K562 (cell line): ENCODE measurements at regions not wholly inside any gene's neighbourhood (a gene's known extent, or its start where the extent isn't known, plus 50 kb on each side); places are given as distances from the start of the nearest gene placed in this dataset.

Experiments used
- ATAC-seq: fragments of 200-7000 bp; cut with Tn5 transposase; 3 replicates; pipeline ENCODE4 v1.9.1; 2020; ENCODE audit warnings: moderate library complexity
- BruUV-seq: library from RNA; stranded (reverse); fragments of 400-500 nt; replicated peaks from 2 replicates; lab custom pipeline; 2021; lab: Mats Ljungman, UMichigan
- CTCF ChIA-PET: fragments of 300-600 bp; formaldehyde crosslinking; extraction: SDS; loops from one replicate; lab custom pipeline; 2021; ENCODE audit warnings: low intra/inter-chr PET ratio; lab: Yijun Ruan, JAX
- POLR2A ChIA-PET: fragments of 300-600, 350-650 bp; sonication (Branson Sonifier 250); formaldehyde crosslinking; extraction: SDS; loops from one replicate; lab custom pipeline; 2021; ENCODE audit warnings: antibody characterized with exemption, inconsistent platforms; lab: Yijun Ruan, JAX
- DNase-seq, 4 experiments: peaks; one replicate each; pipeline versions ENCODE4 v3.0.0 to v3.0.0-alpha.2; 2011 to 2018; ENCODE audit warnings: low spot score in 3 of 4, mixed read lengths in 3 of 4; ENCODE audit errors: extremely low read depth in 1 of 4
- FAIRE-seq: peaks from 2 replicates; lab custom pipeline; 2011; peaks lifted over from hg19 to GRCh38; lab: Jason Lieb, UNC
- H2AFZ ChIP-seq: 2 replicates; pipeline ENCODE4 v1.6.0; 2011; ENCODE audit warnings: low read depth, low read length, control low read depth, inconsistent platforms
- H3K27ac ChIP-seq: fragments of 200-600 bp; 3 replicates; pipeline ENCODE4 v1.8.0; 2011; ENCODE audit warnings: low read depth, mild to moderate bottlenecking, control low read depth, inconsistent platforms, low read length, moderate library complexity, mixed read lengths; ENCODE audit errors: extremely low read depth
- H3K27me3 ChIP-seq, 2 experiments: fragments of 300-600 bp in 1 of 2; 2 replicates in 1 of 2; 3 replicates in 1 of 2; pipeline versions ENCODE4 v1.6.0 to v1.8.0; 2011; ENCODE audit warnings: inconsistent platforms in 2 of 2, low read length in 2 of 2, mild to moderate bottlenecking in 1 of 2, mixed read lengths in 1 of 2, moderate library complexity in 1 of 2; ENCODE audit not compliant: control insufficient read depth in 2 of 2, insufficient read depth in 2 of 2
- H3K36me3 ChIP-seq: fragments of 300-600 bp; 3 replicates; pipeline ENCODE4 v1.8.0; 2011; ENCODE audit warnings: mild to moderate bottlenecking, low read length, inconsistent platforms; ENCODE audit not compliant: control insufficient read depth, insufficient read depth
- H3K4me1 ChIP-seq, 2 experiments: fragments of 200-600 bp in 1 of 2; replicated peaks in 1 of 2; 2 replicates in 1 of 2; 3 replicates in 1 of 2; pipeline versions ENCODE4 v1.5.1 to v1.8.0; 2011; ENCODE audit warnings: inconsistent platforms in 2 of 2, low read length in 2 of 2, mild to moderate bottlenecking in 1 of 2, mixed read lengths in 1 of 2, moderate library complexity in 1 of 2; ENCODE audit not compliant: control insufficient read depth in 2 of 2, insufficient read depth in 2 of 2
- H3K4me2 ChIP-seq: 2 replicates; pipeline ENCODE4 v1.6.1; 2011; ENCODE audit warnings: low read length, control low read depth, inconsistent platforms, mixed read lengths; ENCODE audit not compliant: insufficient read depth
- H3K4me3 ChIP-seq: fragments of 200-600 bp; sonication (generic), shearing (Covaris generic); 2 replicates; pipeline ENCODE4 v1.5.1; 2016; ENCODE audit warnings: control low read depth, inconsistent platforms
- H3K79me2 ChIP-seq: fragments of 200-600 bp; 3 replicates; pipeline ENCODE4 v1.8.0; 2011; ENCODE audit warnings: low read length, inconsistent platforms; ENCODE audit not compliant: control insufficient read depth, insufficient read depth
- H3K9ac ChIP-seq, 2 experiments: 2 replicates each; pipeline versions ENCODE4 v1.6.0 to v1.6.1; 2011; ENCODE audit warnings: low read depth in 2 of 2, low read length in 2 of 2, control low read depth in 1 of 2, inconsistent platforms in 1 of 2, mild to moderate bottlenecking in 1 of 2, mixed read lengths in 1 of 2; ENCODE audit not compliant: insufficient read depth in 1 of 2
- H3K9me1 ChIP-seq: one replicate; pipeline ENCODE4 v1.6.0; 2011; ENCODE audit warnings: inconsistent platforms, mild to moderate bottlenecking, low read length, moderate library complexity; ENCODE audit not compliant: control insufficient read depth, insufficient read depth
- H3K9me3 ChIP-seq: replicated peaks from 2 replicates; pipeline ENCODE4 v1.5.1; 2011; ENCODE audit warnings: low read depth, low read length, inconsistent platforms; ENCODE audit not compliant: control insufficient read depth, insufficient read depth
- H4K20me1 ChIP-seq: replicated peaks from 2 replicates; pipeline ENCODE4 v1.6.1; 2011; ENCODE audit warnings: low read length, inconsistent platforms, mixed read lengths; ENCODE audit not compliant: control insufficient read depth, insufficient read depth
- CBFA2T2 ChIP-seq: fragments of 450-650 bp; conservative IDR thresholded peaks from 2 replicates; pipeline ENCODE4 v1.6.1; 2017; ENCODE audit warnings: mild to moderate bottlenecking
- CBX2 ChIP-seq: fragments of 200-600 bp; sonication (generic); IDR thresholded peaks from one replicate; pipeline ENCODE4 v1.6.1; 2012; ENCODE audit warnings: mild to moderate bottlenecking, low read length, inconsistent platforms; ENCODE audit not compliant: insufficient read depth, poor library complexity, severe bottlenecking
- EZH2 ChIP-seq: IDR thresholded peaks from 2 replicates; pipeline ENCODE4 v1.6.1; 2012; ENCODE audit warnings: low read depth, mild to moderate bottlenecking, inconsistent platforms, low read length, borderline replicate concordance
- FOXA3 ChIP-seq, 2 experiments: fragments of 450-650 bp in 1 of 2; sonication (generic) in 1 of 2; formaldehyde crosslinking; IDR thresholded peaks in 1 of 2; conservative IDR thresholded peaks in 1 of 2; 2 replicates each; pipeline versions ENCODE4 v1.4.0 to v1.8.0; 2020 to 2022; ENCODE audit warnings: mild to moderate bottlenecking in 2 of 2, missing genetic modification reagents in 1 of 2
- NCOA2 ChIP-seq, 2 experiments: fragments of 450-650 bp; IDR thresholded peaks; 2 replicates each; pipeline ENCODE4 v1.6.1; 2018; ENCODE audit warnings: mild to moderate bottlenecking in 2 of 2, moderate library complexity in 1 of 2; ENCODE audit not compliant: partially characterized antibody in 2 of 2
- NCOA4 ChIP-seq: fragments of 450-650 bp; IDR thresholded peaks from 2 replicates; pipeline ENCODE4 v1.6.1; 2018; ENCODE audit warnings: mild to moderate bottlenecking; ENCODE audit not compliant: partially characterized antibody
- RBM15 ChIP-seq: fragments of 200-400 bp; formaldehyde crosslinking; IDR thresholded peaks from 2 replicates; pipeline ENCODE4 v1.6.1; 2018; ENCODE audit warnings: mild to moderate bottlenecking, low read length, moderate library complexity; ENCODE audit not compliant: insufficient read depth
- RNF2 ChIP-seq: sonication (generic); IDR thresholded peaks from 2 replicates; pipeline ENCODE4 v1.6.1; 2016
- TAL1 ChIP-seq: fragments of 450-650 bp; IDR thresholded peaks from 2 replicates; pipeline ENCODE4 v1.6.1; 2016; ENCODE audit warnings: mild to moderate bottlenecking
- ZNF354B ChIP-seq: fragments of 250-450 bp; sonication (Bioruptor Pico); IDR thresholded peaks from 2 replicates; pipeline ENCODE4 v1.4.0; 2020
- WGBS: fragments of 100-300 bp; shearing (Covaris generic); methylation state at CpG from one replicate; pipeline ENCODE4 v1.1.6; 2016; ENCODE audit warnings: low coverage, mixed read lengths; ENCODE audit not compliant: insufficient coverage; ENCODE audit errors: missing lambda C conversion rate; 5-methylcytosine and 5-hydroxymethylcytosine counted together
- in situ Hi-C: fragments of 300-500 bp; cut with MboI; formaldehyde crosslinking; loops from 4 replicates; pipeline ENCODE4 v1.15.0; 2018; ENCODE audit warnings: inconsistent platforms, mixed read lengths
- intact Hi-C: fragments of 100-400 bp; cut with micrococcal nuclease; formaldehyde crosslinking; loops from 2 replicates; pipeline ENCODE4 v1.14.2; 2022
- TF ChIP-seq, protein P1 (sequence below): IDR thresholded peaks from 2 replicates; pipeline ENCODE4 v1.6.1; 2012; ENCODE audit warnings: low read depth, low read length, improper control_type of control experiment, borderline replicate concordance

DNA sequence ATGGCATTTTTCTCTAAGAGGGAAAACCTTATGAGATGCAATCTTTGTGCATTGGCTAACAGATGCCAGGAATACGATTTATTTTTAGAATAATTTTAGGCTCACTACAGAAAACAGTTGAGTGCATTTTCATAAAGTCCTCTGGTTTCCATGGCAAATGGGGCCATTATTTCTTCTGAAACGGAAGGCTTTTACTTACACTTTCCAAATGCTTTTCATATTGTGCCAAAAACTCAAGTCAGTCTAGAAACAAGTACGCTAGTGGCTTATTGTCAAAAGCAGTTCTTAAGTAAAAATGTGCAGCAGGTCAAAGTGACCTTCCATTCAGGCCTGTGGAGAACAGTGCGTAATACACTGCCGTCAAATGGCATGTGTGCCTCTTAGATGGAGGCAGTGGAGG is 628.7 kb downstream of the EFNB2 start:
- H3K9me1 ChIP-seq = no peaks in the 10 kb centered on the region
- no peak overlapping the region for H3K4me3 ChIP-seq
- no peaks in the 10 kb centered on the region for H4K20me1 ChIP-seq
- no peak for FAIRE-seq
- DNase-seq = no peak
- POLR2A ChIA-PET = no interaction called here
- H3K9ac ChIP-seq = no peak overlapping the region
- H3K79me2 ChIP-seq = no peaks in the 10 kb centered on the region
- no peak overlapping the region for H3K27ac ChIP-seq
- H3K27me3 ChIP-seq = no peaks in the 10 kb centered on the region
- H3K4me2 ChIP-seq = no peak overlapping the region
- ATAC-seq = no peak
- CTCF ChIA-PET = no interaction called here
- 11% methylated on average over 4 of the region's 5 CpGs for WGBS
- intact Hi-C loops (no loop called here), in situ Hi-C loops (no loop called here)
- H2AFZ ChIP-seq = no peak overlapping the region
- TF ChIP-seq EZH2 (no peak), CBX2 (no peak), TAL1 (no peak), ZNF354B (CRISPR knock-in tag) (no peak), CBFA2T2 (no peak), NCOA4 (no peak), NCOA2 (IDR thresholded peaks at IDR 0.05; ENCODE audit: partially characterized antibody in 2 of 2) (no peak), RNF2 (no peak), FOXA3 (CRISPR knock-in tag; conservative IDR thresholded peaks at IDR 0.05 in 1 of 2, IDR thresholded peaks at IDR 0.05 in 1 of 2) (no peak), RBM15 (no peak)
- TF ChIP-seq, protein P1, sequence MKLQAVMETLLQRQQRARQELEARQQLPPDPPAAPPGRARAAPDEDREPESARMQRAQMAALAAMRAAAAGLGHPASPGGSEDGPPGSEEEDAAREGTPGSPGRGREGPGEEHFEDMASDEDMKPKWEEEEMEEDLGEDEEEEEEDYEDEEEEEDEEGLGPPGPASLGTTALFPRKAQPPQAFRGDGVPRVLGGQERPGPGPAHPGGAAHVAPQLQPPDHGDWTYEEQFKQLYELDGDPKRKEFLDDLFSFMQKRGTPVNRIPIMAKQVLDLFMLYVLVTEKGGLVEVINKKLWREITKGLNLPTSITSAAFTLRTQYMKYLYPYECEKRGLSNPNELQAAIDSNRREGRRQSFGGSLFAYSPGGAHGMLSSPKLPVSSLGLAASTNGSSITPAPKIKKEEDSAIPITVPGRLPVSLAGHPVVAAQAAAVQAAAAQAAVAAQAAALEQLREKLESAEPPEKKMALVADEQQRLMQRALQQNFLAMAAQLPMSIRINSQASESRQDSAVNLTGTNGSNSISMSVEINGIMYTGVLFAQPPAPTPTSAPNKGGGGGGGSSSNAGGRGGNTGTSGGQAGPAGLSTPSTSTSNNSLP = no peak
- BruUV-seq = no TSS peak
- H3K36me3 ChIP-seq = no peaks in the 10 kb centered on the region
- no peaks in the 10 kb centered on the region for H3K9me3 ChIP-seq
- no peaks in the 10 kb centered on the region for H3K4me1 ChIP-seq
